Adrenal gland (tissue), 9 donors: ENCODE measurements at regions not wholly inside any gene's neighbourhood (a gene's known extent, or its start where the extent isn't known, plus 50 kb on each side); places are given as distances from the start of the nearest gene placed in this dataset.
"Not testable (repeated sequence)": the region's sequence is repeated elsewhere in the genome, so short reads cannot be mapped to it uniquely, and the experiment has no call there.

ENCODE experiments used
- DNase-seq, 7 donors: peaks; one replicate each; pipeline ENCODE4 v3.0.0-alpha.2; 2019 to 2020
- H3K27ac ChIP-seq, 5 donors: fragments of 200-600 bp; sonication (generic) in 4 of 5; 1 replicate in 3 of 5; 2 replicates in 2 of 5; pipeline versions ENCODE4 v1.5.1 to v1.8.0; 2016 to 2020; ENCODE audit warnings: mild to moderate bottlenecking in 1 of 5
- H3K27me3 ChIP-seq: fragments of 200-600 bp; 2 replicates; pipeline ENCODE4 v1.8.0; 2021
- H3K36me3 ChIP-seq, 2 donors: fragments of 200-600 bp; replicated peaks in 1 of 2; 1 replicate in 1 of 2; 2 replicates in 1 of 2; pipeline versions ENCODE4 v1.5.1 to v1.8.0; 2018 to 2022
- H3K4me1 ChIP-seq, 2 donors: fragments of 200-600 bp; replicated peaks in 1 of 2; 1 replicate in 1 of 2; 2 replicates in 1 of 2; pipeline versions ENCODE4 v1.5.1 to v1.8.0; 2018 to 2021
- H3K4me3 ChIP-seq, 4 donors: fragments of 200-600 bp; sonication (generic) in 3 of 4; one replicate each; pipeline ENCODE4 v1.5.1; 2016 to 2018
- H3K9me3 ChIP-seq, 3 donors: fragments of 200-600 bp; sonication (generic) in 1 of 3; replicated peaks in 1 of 3; 1 replicate in 2 of 3; 2 replicates in 1 of 3; pipeline versions ENCODE4 v1.5.1 to v1.8.0; 2016 to 2021
- CTCF ChIP-seq, 6 experiments: fragments of 450-650 bp in 4 of 6; fragments of 200-600 bp in 2 of 6; sonication (generic) in 1 of 6; IDR thresholded peaks; 1 replicate in 5 of 6; 2 replicates in 1 of 6; pipeline versions ENCODE4 v1.5.1 to v1.8.0; 2016 to 2021; ENCODE audit warnings: antibody characterized with exemption in 6 of 6, mild to moderate bottlenecking in 2 of 6, moderate library complexity in 1 of 6
- POLR2A ChIP-seq, 2 donors: fragments of 450-650 bp; IDR thresholded peaks; one replicate each; pipeline ENCODE4 v1.6.1; 2017; ENCODE audit warnings: antibody characterized with exemption in 2 of 2, mild to moderate bottlenecking in 2 of 2, moderate library complexity in 1 of 2
- WGBS, 4 donors: extraction: QIAGEN DNeasy Blood & Tissue Kit in 2 of 4; methylation state at CpG; one replicate each; pipeline versions ENCODE4 v1.1.5 to v1.1.7; 2013 to 2017; 5-methylcytosine and 5-hydroxymethylcytosine counted together
- intact Hi-C, 2 donors: fragments of 100-400 bp; cut with DNase I; formaldehyde crosslinking; loops; one replicate each; pipeline versions ENCODE4 v1.14.1 to v1.15.0; 2022 to 2023
- donor health status: healthy with polysubstance abuse.
- donor health status: Bipolar disorder and iron deficiency.
- donor health status: DM: yes; HTN: yes; CAD: no.
- donor health status: DM: no; HTN: no; CAD: no.
- donor health status: DM: no; HTN: no; CAD: no.

GRCh38 chr3:5583920-5584319, 396.4 kb downstream of the EDEM1 start:
- no peak for DNase-seq
- TF ChIP-seq CTCF (IDR thresholded peaks at IDR 0.05): no peak
- no peak for TF ChIP-seq POLR2A (IDR thresholded peaks at IDR 0.05)

DNA sequence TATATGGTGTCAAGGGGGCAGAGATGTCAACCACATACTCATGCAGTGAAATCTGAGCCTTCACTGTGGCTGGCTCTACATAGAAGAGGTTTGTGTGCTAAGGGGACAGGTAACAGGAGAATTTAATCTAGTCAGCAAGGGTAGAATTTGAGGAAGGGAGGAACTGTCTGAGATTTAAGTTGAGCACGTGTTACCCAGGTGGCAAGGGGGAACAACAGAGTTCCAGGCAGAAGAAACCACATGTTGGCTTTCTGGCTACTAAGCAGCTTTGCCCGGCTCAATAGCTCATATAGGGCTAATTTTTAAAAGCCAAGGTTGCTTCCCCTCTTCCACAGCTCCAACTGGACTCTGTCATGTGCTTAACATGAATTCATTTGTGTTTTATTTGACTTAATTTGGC, 397.6 kb downstream of the EDEM1 start:
- Histone ChIP-seq H3K27me3 (no peaks in the 10 kb centered on the region), H3K4me3 (no peak overlapping the region), H3K36me3 (no peaks in the 10 kb centered on the region), H3K27ac (no peak overlapping the region), H3K4me1 (no peaks in the 10 kb centered on the region), H3K9me3 (no peaks in the 10 kb centered on the region)
- intact Hi-C loops: no loop called here
- 56 to 67% (median 57%) methylated on average over 2 of the region's 2 CpGs for WGBS, 4 donors
- TF ChIP-seq POLR2A (IDR thresholded peaks at IDR 0.05) (no peak), CTCF (IDR thresholded peaks at IDR 0.05) (no peak)
- DNase-seq: no peak

More at GRCh38 chr3:5583920-5584319, 396.4 kb downstream of the EDEM1 start:
- Histone ChIP-seq H3K9me3 (no peaks in the 10 kb centered on the region), H3K36me3 (no peaks in the 10 kb centered on the region), H3K27me3 (no peaks in the 10 kb centered on the region), H3K4me1 (no peaks in the 10 kb centered on the region), H3K27ac (no peak overlapping the region), H3K4me3 (no peak overlapping the region)
- WGBS, 4 donors: 16 to 26% (median 18%) methylated on average over 4 of the region's 4 CpGs
- intact Hi-C loops: no loop called here

GRCh38 chr3:5606884-5607472, 419.5 kb downstream of the EDEM1 start:
- TF ChIP-seq CTCF (IDR thresholded peaks at IDR 0.05): no peak
- no peak for TF ChIP-seq POLR2A (IDR thresholded peaks at IDR 0.05)
- Histone ChIP-seq H3K27me3 (no peaks in the 10 kb centered on the region), H3K4me3 (no peak overlapping the region), H3K27ac (no peak overlapping the region), H3K4me1 (no peaks in the 10 kb centered on the region), H3K36me3 (no peaks in the 10 kb centered on the region), H3K9me3 (no peaks in the 10 kb centered on the region)
- intact Hi-C loops: no loop called here
- DNase-seq: no peak
- 42 to 81% (median 70%) methylated on average over 1 of the region's 1 CpG for WGBS, 4 donors

- no peaks in the 10 kb centered on the region for H3K9me3 ChIP-seq
- H3K27me3 ChIP-seq: no peaks in the 10 kb centered on the region
- H3K27ac ChIP-seq: no peak overlapping the region
- H3K4me1 ChIP-seq: no peaks in the 10 kb centered on the region
- H3K4me3 ChIP-seq: no peak overlapping the region
- intact Hi-C loops: no loop called here
- no peak for DNase-seq
- no peaks in the 10 kb centered on the region for H3K36me3 ChIP-seq
- no peak for TF ChIP-seq POLR2A (IDR thresholded peaks at IDR 0.05)
- no peak for TF ChIP-seq CTCF (IDR thresholded peaks at IDR 0.05)
- 46 to 71% (median 66%) methylated on average over 1 of the region's 1 CpG for WGBS, 4 donors
Measured at GRCh38 chr3:5607581-5607980, 420.1 kb downstream of the EDEM1 start.

DNA sequence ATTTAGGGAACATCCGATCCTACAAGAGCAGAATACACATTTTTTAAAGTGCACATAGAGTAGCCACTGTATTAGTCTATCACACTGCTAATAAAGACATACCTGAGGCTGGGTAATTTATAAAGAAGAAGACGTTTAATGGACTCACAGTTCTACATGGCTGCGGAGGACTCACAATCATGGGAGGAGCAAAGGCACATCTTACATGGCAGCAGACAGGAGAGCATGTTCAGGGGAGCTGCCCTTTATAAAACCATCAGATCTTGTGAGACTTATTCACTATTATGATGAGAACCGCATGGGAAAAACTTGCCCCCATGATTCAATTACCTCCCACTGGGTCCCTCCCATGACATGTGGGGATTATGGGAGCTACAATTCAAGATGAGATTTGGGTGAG, 421.5 kb downstream of the EDEM1 start:
- H3K27ac ChIP-seq, intact Hi-C loops, H3K4me3 ChIP-seq, H3K27me3 ChIP-seq, H3K9me3 ChIP-seq, DNase-seq, H3K36me3 ChIP-seq, H3K4me1 ChIP-seq: not testable (repeated sequence)
- WGBS, 4 donors: 72 to 87% (median 82%) methylated on average over 4 of the region's 4 CpGs
